ENCODE measurements at regions not wholly inside any gene's neighbourhood (a gene's known extent, or its start where the extent isn't known, plus 50 kb on each side); places are given as distances from the start of the nearest gene placed in this dataset.
A peak's percentile ranks its signal among the peaks of the same experiment; 100 is the strongest.

DNA sequence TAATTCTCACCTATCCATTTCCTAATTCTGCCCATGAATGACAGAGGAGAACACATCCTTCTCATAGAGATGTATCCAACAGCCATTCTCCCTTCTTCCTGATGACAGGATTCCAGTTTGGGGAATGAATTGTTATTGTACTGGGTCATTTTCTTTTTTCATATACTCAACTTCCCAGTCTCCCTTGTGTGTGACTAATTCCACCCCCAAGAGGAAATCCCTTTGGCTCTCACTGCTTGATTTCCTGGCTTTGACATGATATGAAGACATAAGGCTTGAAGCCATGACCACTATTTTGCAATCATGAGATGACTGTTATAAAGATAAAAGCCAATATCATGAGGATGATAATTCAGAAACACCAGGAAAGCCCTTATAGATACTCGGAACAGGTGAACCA lies 384.7 kb upstream of the ACVR2A start:
- peak; percentile 86 for ATAC-seq
- no peaks in the 10 kb centered on the region for H3K36me3 ChIP-seq
- peak; percentile 57 for TF ChIP-seq POLR2AphosphoS5 (IDR thresholded peaks at IDR 0.05)
- TF ChIP-seq, protein P1, sequence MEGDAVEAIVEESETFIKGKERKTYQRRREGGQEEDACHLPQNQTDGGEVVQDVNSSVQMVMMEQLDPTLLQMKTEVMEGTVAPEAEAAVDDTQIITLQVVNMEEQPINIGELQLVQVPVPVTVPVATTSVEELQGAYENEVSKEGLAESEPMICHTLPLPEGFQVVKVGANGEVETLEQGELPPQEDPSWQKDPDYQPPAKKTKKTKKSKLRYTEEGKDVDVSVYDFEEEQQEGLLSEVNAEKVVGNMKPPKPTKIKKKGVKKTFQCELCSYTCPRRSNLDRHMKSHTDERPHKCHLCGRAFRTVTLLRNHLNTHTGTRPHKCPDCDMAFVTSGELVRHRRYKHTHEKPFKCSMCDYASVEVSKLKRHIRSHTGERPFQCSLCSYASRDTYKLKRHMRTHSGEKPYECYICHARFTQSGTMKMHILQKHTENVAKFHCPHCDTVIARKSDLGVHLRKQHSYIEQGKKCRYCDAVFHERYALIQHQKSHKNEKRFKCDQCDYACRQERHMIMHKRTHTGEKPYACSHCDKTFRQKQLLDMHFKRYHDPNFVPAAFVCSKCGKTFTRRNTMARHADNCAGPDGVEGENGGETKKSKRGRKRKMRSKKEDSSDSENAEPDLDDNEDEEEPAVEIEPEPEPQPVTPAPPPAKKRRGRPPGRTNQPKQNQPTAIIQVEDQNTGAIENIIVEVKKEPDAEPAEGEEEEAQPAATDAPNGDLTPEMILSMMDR (IDR thresholded peaks at IDR 0.05) = no peak
- H3K27ac ChIP-seq = peak overlapping the region in 1 of 4 donors; percentile 17
- no peaks in the 10 kb centered on the region for H3K4me1 ChIP-seq
- 38 to 65% methylated on average over 1 of the region's 1 CpG for WGBS, 2 donors (ENCODE audit: low coverage in 1 of 2)
- no peak overlapping the region for H3K4me3 ChIP-seq
- no peaks in the 10 kb centered on the region for H3K27me3 ChIP-seq
- no peaks in the 10 kb centered on the region for H3K9me3 ChIP-seq

DNA sequence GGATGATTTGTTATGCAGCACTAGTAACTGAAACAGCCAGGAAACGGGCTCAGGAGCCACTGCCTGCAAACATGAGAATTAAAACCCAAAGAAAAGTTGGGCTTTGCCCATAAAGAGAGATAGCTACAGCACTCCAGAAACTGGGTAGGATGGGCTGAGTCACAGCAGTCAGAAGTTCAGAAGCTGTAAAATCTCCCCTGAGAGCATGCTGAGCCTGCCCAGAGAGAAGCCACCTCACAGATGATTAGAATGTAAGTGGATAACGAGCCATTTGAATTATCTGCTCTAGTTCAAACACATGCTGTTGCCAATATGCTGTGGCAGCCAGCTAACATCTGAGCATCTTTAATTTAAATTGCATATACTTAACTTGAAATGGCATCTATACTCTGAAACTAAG lies 388.1 kb upstream of the ACVR2A start:
- peaks cover 0 to under 1% (median 0%) of the 10 kb centered on the region in 3 donors for H3K4me1 ChIP-seq
- H3K4me3 ChIP-seq = no peak overlapping the region
- ATAC-seq = no peak
- 90 to 100% methylated on average over 2 of the region's 2 CpGs for WGBS, 2 donors (ENCODE audit: low coverage in 1 of 2)
- no peaks in the 10 kb centered on the region for H3K36me3 ChIP-seq
- TF ChIP-seq, protein P1 (IDR thresholded peaks at IDR 0.05) = no peak
- TF ChIP-seq EP300 (IDR thresholded peaks at IDR 0.05) (no peak), POLR2A (IDR thresholded peaks at IDR 0.05) (no peak), POLR2AphosphoS5 (IDR thresholded peaks at IDR 0.05) (no peak)
- no peaks in the 10 kb centered on the region for H3K9me3 ChIP-seq
- no peak overlapping the region for H3K27ac ChIP-seq
- no peaks in the 10 kb centered on the region for H3K27me3 ChIP-seq

DNA sequence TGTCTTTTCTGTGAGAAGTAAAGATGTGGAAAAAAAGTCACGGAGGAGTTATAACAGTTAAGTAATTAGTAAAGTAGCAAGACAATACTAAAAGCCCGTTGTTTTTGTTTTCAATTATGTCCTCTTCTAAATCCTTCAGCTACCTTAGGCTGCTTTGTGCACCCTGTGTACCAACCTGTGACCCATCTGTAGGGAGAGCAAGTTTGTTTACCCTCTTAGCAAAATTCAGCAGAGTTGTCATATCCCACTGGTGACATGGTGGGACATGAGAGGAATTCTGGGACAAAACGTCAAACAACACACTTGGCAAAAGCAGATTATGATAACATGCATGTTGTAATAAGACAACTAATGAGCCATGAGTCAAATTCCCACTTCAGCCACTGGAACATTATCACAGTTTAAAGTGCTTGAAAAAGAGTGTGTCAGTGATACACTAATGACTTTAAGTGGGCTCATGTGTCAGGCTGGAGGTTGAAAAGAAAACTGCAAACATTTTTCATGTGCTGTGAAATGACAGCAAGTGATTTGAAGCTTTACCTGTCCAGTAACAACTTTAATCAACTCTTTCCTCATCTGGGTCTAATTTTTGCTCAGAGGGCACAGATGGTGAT lies 392.8 kb upstream of the ACVR2A start:
- WGBS, 2 donors (ENCODE audit: low coverage in 1 of 2) = 58 to 93% methylated on average over 2 to 3 of the region's 3 CpGs
- no peak for TF ChIP-seq POLR2A (IDR thresholded peaks at IDR 0.05)
- TF ChIP-seq EP300 (IDR thresholded peaks at IDR 0.05) = no peak
- no peak for TF ChIP-seq POLR2AphosphoS5 (IDR thresholded peaks at IDR 0.05)
- TF ChIP-seq, protein P1 (IDR thresholded peaks at IDR 0.05) = no peak
- Histone ChIP-seq H3K27ac (no peak overlapping the region), H3K27me3 (no peaks in the 10 kb centered on the region), H3K4me1 (peaks cover 0 to 12% (median 0%) of the 10 kb centered on the region in 3 donors), H3K4me3 (no peak overlapping the region), H3K36me3 (no peaks in the 10 kb centered on the region), H3K9me3 (no peaks in the 10 kb centered on the region)
- ATAC-seq = peak; percentile 39

DNA sequence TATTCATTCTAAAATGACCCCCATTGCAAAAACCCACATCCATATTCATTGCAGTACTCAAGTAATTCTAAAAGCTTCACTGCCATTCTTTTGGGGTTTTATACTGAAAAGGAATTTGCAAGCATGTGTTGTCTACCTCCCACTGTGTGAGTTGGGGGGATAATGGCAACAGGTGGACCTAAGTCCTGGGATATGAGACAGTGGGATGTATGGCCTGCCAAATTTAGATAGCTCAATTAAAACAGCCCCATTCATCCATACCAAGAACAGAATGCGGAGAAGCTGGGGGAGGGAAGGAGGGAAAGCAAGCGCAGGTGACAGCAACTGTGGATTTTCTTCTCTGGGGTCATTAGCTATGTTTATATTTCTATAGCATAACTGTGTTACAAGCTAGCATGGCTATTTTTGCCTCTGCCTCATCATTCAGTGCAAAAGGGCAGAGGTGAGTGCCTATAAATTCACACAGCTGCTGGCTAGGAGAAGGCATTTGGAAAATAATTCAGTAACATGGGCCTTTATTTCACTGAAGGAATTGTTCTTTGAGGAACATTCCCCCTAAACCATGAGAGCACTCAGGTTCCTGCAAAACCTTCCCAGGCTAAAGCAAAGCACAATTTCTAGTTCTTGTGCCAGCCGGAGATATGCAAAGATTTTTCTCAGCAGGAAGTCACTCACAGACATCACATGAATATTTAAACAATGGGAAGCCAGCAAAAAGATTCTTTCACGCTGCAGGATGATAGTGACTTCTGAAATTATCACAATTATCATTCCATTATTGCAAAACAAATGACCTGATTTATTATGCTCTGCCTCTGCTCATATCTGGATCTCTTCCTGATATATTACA lies 393.9 kb upstream of the ACVR2A start:
- TF ChIP-seq POLR2A (IDR thresholded peaks at IDR 0.05) (no peak), POLR2AphosphoS5 (IDR thresholded peaks at IDR 0.05) (no peak), EP300 (IDR thresholded peaks at IDR 0.05) (no peak)
- TF ChIP-seq, protein P1 (IDR thresholded peaks at IDR 0.05) = no peak
- Histone ChIP-seq H3K36me3 (no peaks in the 10 kb centered on the region), H3K27me3 (no peaks in the 10 kb centered on the region), H3K4me1 (peaks cover 0 to 12% (median 0%) of the 10 kb centered on the region in 3 donors), H3K4me3 (no peak overlapping the region), H3K9me3 (no peaks in the 10 kb centered on the region), H3K27ac (no peak overlapping the region)
- no peak for ATAC-seq
- WGBS, 2 donors (ENCODE audit: low coverage in 1 of 2) = 64 to 70% methylated on average over 4 of the region's 4 CpGs
